ENCODE measurements at regions not wholly inside any gene's neighbourhood (a gene's known extent, or its start where the extent isn't known, plus 50 kb on each side); places are given as distances from the start of the nearest gene placed in this dataset.

DNA sequence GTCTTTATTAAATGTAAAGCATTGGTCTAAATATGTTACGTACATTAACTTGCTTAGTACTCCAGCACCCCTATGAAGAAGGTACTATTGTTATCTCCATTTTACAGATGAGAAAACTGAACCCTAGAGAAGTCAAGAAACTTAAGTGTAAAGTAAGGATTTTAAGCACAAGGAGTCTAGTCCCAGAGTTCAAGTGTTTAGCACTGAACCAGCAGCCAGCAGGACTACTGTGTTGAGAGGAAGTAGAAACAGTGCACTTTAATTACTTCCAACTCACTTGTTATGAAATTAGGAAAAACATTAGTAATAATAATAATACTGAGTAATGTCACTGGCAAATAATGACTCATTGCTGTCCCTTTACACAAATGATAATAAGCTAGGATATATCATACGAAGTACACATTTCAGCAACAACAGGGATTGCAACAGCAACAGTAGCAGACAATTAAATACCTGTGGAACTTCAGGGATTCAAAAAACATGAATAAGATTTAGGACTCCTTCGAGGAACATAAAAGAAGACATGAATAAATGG lies 548.1 kb upstream of the HS3ST1 start:
- 87 to 91% (median 88%) methylated on average over 3 of the region's 3 CpGs for WGBS, 4 donors
- Histone ChIP-seq H3K36me3 (no peaks in the 10 kb centered on the region), H3K4me3 (no peak overlapping the region), H3K27ac (no peak overlapping the region), H3K4me1 (no peaks in the 10 kb centered on the region), H3K27me3 (no peaks in the 10 kb centered on the region), H3K9me3 (no peaks in the 10 kb centered on the region)
- no peak for TF ChIP-seq POLR2A (IDR thresholded peaks at IDR 0.05)
- TF ChIP-seq, protein P1, sequence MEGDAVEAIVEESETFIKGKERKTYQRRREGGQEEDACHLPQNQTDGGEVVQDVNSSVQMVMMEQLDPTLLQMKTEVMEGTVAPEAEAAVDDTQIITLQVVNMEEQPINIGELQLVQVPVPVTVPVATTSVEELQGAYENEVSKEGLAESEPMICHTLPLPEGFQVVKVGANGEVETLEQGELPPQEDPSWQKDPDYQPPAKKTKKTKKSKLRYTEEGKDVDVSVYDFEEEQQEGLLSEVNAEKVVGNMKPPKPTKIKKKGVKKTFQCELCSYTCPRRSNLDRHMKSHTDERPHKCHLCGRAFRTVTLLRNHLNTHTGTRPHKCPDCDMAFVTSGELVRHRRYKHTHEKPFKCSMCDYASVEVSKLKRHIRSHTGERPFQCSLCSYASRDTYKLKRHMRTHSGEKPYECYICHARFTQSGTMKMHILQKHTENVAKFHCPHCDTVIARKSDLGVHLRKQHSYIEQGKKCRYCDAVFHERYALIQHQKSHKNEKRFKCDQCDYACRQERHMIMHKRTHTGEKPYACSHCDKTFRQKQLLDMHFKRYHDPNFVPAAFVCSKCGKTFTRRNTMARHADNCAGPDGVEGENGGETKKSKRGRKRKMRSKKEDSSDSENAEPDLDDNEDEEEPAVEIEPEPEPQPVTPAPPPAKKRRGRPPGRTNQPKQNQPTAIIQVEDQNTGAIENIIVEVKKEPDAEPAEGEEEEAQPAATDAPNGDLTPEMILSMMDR (IDR thresholded peaks at IDR 0.05): no peak
- DNase-seq: no peak
- intact Hi-C loops (cut with DNase I): no loop called here
- no peak for ATAC-seq

DNA sequence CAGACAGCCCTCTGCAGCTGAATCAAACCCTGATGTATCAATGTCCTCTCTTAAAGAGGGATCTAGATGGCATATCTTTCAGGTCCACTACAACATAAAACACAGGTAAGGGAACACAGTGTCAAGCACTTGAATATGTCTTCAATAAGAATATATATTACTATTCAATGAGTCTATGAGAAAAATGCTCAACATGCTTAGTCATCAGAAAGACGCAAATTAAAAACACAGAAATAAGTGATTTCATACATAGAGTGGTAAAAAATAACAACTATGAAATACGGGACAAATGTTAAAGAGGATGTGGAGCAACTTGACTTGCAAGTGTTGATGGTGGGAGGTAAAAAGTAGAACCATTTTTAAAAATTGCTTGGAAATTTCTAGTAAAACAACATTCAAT lies 544.6 kb upstream of the HS3ST1 start:
- TF ChIP-seq, protein P1 (IDR thresholded peaks at IDR 0.05): no peak
- no peak for TF ChIP-seq POLR2A (IDR thresholded peaks at IDR 0.05)
- no peak overlapping the region for H3K27ac ChIP-seq
- no peak overlapping the region for H3K4me3 ChIP-seq
- no peaks in the 10 kb centered on the region for H3K4me1 ChIP-seq
- no peak for ATAC-seq
- WGBS, 4 donors: 89 to 93% (median 90%) methylated on average over 2 of the region's 2 CpGs
- intact Hi-C loops (cut with DNase I): no loop called here
- H3K9me3 ChIP-seq: no peaks in the 10 kb centered on the region
- no peaks in the 10 kb centered on the region for H3K27me3 ChIP-seq
- DNase-seq: no peak
- no peaks in the 10 kb centered on the region for H3K36me3 ChIP-seq

DNA sequence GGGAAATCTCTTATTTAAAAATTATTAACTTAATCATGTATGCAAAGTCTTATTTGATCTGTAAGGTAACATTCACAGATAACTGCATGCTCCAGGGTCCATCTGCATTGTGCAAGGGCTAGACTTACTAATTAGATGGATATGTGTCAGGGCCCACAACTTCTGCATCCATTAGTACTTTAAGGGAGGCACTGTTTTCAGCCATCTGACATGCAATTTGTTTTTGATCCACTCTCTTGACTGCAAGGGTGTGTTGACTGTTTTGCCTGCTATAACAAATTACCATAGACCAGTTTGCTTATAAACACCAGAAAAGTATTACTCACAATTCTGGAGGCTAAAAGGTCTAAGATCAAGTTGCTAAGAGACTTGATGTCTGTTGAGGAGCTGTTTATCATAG lies 542.1 kb upstream of the HS3ST1 start:
- Histone ChIP-seq H3K27ac (no peak overlapping the region), H3K4me3 (no peak overlapping the region), H3K27me3 (no peaks in the 10 kb centered on the region), H3K4me1 (no peaks in the 10 kb centered on the region), H3K36me3 (no peaks in the 10 kb centered on the region), H3K9me3 (no peaks in the 10 kb centered on the region)
- ATAC-seq (no peak), DNase-seq (no peak)
- intact Hi-C loops (cut with DNase I): no loop called here
- TF ChIP-seq, protein P1 (IDR thresholded peaks at IDR 0.05): no peak
- no peak for TF ChIP-seq POLR2A (IDR thresholded peaks at IDR 0.05)

DNA sequence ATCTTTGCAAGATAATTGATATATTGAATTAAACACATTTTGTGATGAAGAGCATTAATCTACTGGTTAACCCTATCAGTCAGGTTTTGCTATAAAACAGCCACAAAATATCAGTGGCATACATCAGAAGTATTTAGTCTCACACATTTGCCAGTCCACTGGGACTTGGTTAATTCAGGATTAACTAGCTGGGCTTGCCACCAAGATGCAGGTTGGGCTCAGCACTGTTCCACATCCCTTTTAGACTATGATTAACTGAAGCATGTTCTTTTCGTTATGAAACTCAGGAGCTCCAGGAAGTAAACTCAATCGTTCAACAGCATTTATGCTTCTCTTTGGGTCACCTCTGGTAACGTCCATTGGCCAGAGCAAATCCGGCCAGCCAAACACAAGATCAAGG lies 538.1 kb upstream of the HS3ST1 start:
- Histone ChIP-seq H3K36me3 (no peaks in the 10 kb centered on the region), H3K27me3 (no peaks in the 10 kb centered on the region), H3K4me3 (no peak overlapping the region), H3K4me1 (no peaks in the 10 kb centered on the region), H3K9me3 (peaks cover 0 to 3% (median 0%) of the 10 kb centered on the region in 12 donors), H3K27ac (no peak overlapping the region)
- 41 to 62% (median 55%) methylated on average over 4 of the region's 4 CpGs for WGBS, 4 donors
- no peak for ATAC-seq
- TF ChIP-seq, protein P1 (IDR thresholded peaks at IDR 0.05): no peak
- TF ChIP-seq POLR2A (IDR thresholded peaks at IDR 0.05): no peak
- intact Hi-C loops (cut with DNase I): no loop called here
- DNase-seq: no peak

Measured in heart left ventricle (tissue), 16 donors.